Astrocyte of the cerebellum (primary cell): ENCODE measurements at regions not wholly inside any gene's neighbourhood (a gene's known extent, or its start where the extent isn't known, plus 50 kb on each side); places are given as distances from the start of the nearest gene placed in this dataset.
A peak's percentile ranks its signal among the peaks of the same experiment; 100 is the strongest.

Experiments
- DNase-seq: peaks from one replicate; pipeline ENCODE4 v3.0.0-alpha.2; 2011; ENCODE audit warnings: low read depth
- H3K4me3 ChIP-seq: 2 replicates; pipeline ENCODE4 v1.5.1; 2011; ENCODE audit warnings: mild to moderate bottlenecking, low read depth, low read length, moderate library complexity
- CTCF ChIP-seq: IDR thresholded peaks from 2 replicates; pipeline ENCODE4 v1.5.1; 2012; ENCODE audit warnings: low read length, low read depth, moderate library complexity, mild to moderate bottlenecking; ENCODE audit errors: missing control alignments
- in situ Hi-C: cut with HindIII; loops from 2 replicates; pipeline ENCODE4 v1.10.0; 2017; ENCODE audit warnings: low sequenced_read_pairs

- no peak for TF ChIP-seq CTCF
- in situ Hi-C loops = no loop called here
- H3K4me3 ChIP-seq = no peak overlapping the region
- DNase-seq = peak; percentile 33
These were observed 60.9 kb downstream of the CALML3 start for GRCh38 chr10:5585517-5586206.

- DNase-seq = no peak
- TF ChIP-seq CTCF = no peak
- no peak overlapping the region for H3K4me3 ChIP-seq
- in situ Hi-C loops = no loop called here
These were observed 62.7 kb downstream of the CALML3 start for GRCh38 chr10:5587151-5588079.

- no peak for DNase-seq
- no peak for TF ChIP-seq CTCF
- no peak overlapping the region for H3K4me3 ChIP-seq
- in situ Hi-C loops = no loop called here
These were observed 63.3 kb downstream of the CALML3 start for GRCh38 chr10:5588080-5588453.

- no peak overlapping the region for H3K4me3 ChIP-seq
- TF ChIP-seq CTCF = no peak
- in situ Hi-C loops = no loop called here
- no peak for DNase-seq
These were observed 63.8 kb downstream of the CALML3 start for GRCh38 chr10:5588603-5589002.
